ENCODE measurements at regions not wholly inside any gene's neighbourhood (a gene's known extent, or its start where the extent isn't known, plus 50 kb on each side); places are given as distances from the start of the nearest gene placed in this dataset.
A peak's percentile ranks its signal among the peaks of the same experiment; 100 is the strongest.

DNA sequence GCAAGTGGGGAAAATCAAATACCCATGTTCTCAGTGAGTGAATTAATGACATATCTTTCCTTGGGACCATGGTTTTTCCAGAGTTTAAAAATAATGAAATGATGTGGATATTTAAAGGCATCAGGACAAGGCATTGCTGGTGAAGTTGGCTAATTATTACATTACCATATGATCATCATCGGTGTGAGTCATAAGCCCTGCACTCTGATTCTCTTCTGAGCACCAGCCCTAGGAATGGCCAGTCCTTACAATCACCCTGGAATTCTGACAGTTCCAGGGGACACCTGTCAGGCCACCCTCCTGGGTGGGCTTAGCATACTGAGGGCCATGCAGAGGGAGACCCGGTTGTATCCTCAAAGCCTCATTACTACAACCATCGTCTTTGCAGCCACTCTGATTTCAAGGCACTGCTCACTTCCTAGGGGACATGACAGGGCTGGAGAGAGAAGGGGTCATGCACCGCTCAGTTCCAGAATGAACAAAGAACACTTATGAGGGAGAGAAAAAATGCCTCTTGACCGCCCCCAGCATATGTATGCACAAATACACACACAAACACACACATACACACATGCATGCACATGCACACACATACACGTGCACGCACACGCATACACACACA lies 365.0 kb downstream of the MIAT start:
- intact Hi-C loops (cut with DNase I), result no loop called here
- no peak for DNase-seq (ENCODE audit: low spot score)

DNA sequence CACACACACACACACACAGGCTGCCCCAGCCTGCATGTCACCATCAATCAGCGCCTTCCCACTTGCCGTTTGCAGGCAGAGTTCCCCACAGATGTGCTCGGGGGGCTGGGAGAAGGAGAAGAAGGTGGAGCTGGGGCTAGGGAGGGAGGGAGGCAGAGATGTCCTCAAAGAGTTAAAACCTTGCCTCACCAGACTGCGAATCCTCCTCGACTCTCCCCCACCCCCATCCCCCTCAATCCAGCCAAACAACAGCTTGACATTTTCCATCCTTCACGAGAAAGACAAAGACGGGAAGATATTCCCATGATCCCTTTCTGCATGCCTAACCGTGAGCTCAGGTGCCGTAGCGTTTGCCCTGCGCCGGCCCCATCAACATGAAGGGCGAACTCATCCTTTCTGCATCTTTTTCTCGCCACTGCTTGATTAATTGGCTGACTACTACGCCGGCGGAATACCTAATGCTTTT lies 365.5 kb downstream of the MIAT start:
- no peak for DNase-seq (ENCODE audit: low spot score)
- intact Hi-C loops (cut with DNase I), result no loop called here

DNA sequence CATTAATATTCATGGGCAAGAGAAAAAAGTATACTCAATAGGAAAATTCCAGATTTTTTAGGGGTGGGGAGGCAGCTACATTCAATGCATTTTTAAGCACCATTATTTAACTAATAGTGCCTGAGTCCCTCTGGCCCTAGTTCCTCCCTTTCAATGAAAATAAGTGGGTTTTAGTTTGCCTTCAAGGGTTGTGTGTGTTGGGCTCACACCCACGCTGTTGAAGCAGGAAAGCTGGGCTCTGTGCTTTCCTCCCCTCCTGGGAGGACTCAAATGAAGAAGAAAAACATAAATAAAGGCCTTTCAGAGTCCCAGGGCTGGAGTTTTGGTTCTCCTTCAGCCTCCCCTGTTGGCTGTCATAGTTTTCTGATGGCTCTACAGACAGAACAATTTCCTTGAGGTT lies 366.2 kb downstream of the MIAT start:
- intact Hi-C loops (cut with DNase I), result no loop called here
- DNase-seq (ENCODE audit: low spot score), result no peak

- no peak for DNase-seq (ENCODE audit: low spot score)
- intact Hi-C loops (cut with DNase I), result no loop called here
These were observed 367.6 kb downstream of the MIAT start for GRCh38 chr22:27024982-27025381.

DNA sequence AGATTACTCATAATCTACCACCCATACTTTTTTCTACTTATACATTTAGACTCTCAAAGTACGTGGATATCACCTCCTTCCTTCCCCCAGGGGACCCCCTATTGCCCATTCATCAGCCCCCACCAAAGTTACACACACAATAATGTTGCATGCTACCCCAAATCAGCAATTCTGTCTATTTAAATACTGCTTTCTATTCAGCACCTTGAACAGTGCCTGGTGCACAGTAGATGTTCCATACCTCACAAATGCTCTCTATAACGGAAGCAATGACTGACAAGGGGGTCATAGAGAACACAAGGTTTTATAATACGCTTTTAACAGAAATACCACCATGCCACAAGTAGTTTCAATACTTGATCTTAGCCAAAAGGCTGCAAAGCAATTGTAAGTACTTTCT lies 370.7 kb downstream of the MIAT start:
- intact Hi-C loops (cut with DNase I), result no loop called here
- no peak for DNase-seq (ENCODE audit: low spot score)

DNA sequence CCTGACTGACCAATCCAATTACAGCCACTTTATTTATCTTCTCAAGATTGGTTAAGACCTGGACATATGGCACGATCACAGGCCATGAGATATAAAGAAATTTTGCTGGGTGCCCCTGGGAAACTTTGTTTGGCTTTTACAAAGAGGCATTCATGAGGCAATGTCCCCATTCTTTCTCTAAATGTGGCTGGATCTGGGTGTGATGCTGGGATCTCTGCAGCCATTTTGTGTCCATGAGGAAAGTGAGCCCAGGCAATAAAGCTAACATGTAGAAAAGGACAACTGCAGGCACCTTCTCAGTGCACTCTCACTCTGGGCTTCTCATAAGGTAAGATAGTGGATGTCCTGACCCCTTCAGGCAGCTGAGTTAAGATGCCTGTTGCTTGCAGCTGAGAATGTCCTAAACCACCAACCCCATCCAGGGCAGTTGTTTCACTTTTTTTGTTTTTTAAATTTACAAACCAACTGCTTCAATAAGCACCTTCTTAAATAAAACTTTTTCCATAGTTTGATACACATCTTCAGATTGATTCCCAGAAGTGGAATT lies 372.3 kb downstream of the MIAT start:
- intact Hi-C loops (cut with DNase I), result no loop called here
- no peak for DNase-seq (ENCODE audit: low spot score)

DNA sequence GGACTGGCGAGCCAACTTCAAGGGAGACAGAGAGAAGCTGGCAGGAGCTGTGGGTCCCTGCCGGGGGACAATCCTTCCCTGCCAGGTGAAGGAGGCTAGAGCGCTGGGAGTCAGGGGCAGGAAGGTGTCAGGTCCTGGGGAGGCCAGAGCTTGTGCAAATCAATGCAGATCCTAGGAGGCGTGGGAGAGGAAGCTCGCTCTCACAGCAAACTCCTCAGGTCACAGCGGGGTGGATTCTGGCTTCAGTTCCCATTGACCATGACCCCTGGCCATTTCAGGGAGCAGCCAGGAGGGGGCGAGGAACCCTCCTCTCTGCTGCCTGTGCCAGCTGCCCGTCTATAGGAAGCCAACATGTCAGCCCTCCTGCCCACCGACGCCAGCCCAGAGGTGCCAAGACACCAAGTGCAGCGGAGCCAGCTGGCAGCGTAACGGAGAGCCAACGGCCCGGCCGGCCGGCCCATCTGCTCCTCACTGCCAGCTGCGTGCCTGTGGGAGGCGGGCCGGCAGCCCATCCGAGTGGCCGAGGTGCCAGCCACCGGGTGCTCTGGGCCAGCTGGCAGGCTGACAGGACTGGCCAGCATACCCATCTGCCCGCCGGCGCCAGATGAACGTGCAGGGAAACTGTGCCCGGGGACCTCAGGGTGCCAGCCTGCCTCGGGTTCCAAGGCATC lies 374.8 kb downstream of the MIAT start:
- DNase-seq (ENCODE audit: low spot score), result peak; percentile 76

DNA sequence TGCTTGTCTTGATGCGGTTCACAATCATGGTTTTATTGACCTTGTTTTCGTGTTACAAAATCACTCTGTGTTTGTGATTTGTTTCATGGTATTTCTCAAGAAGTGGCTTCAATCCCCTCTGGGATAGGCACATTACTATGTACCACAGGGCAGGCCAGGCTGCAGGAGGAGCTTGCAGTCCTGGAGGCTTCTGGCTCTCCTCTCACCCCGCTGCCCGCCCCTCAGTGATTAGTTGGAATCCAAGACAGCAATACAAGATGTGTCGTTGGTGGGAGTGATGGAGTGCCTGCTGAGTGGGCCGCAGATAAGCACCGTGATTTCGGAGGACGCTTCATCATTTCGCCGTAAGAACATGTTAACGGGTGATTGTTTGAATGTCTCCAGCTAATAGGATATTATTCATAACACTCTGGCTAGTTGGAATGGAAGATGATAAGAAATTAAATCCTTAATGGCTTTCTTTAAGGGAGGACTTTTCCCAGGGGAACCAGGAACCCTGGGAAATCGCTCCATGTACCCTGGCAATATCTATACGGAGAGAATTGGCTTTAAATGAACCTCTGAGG lies 384.4 kb downstream of the MIAT start:
- intact Hi-C loops (cut with DNase I), result no loop called here
- no peak for DNase-seq (ENCODE audit: low spot score)

More for the DNA sequence above, 374.8 kb downstream of the MIAT start:
- intact Hi-C loops (cut with DNase I), result no loop called here

DNA sequence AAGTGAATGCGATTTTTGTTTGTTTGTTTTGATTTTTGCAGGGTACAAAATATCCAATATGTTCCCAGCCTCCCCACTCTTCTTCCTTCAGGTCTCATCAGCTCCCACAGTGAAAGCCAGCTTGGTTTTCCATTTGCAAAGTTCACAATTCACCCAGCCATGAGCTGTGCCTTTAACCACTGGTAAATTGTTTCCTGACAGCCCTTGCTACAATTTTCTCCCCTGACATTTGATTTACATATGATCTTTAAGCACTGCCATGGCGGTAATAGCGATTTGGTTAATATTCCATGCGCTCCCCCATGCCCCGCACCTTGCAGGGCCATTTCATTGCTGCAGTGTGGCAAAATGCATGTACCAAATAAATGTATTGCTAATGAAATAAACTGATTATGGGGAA lies 385.9 kb downstream of the MIAT start:
- DNase-seq (ENCODE audit: low spot score), result no peak
- intact Hi-C loops (cut with DNase I), result no loop called here

DNA sequence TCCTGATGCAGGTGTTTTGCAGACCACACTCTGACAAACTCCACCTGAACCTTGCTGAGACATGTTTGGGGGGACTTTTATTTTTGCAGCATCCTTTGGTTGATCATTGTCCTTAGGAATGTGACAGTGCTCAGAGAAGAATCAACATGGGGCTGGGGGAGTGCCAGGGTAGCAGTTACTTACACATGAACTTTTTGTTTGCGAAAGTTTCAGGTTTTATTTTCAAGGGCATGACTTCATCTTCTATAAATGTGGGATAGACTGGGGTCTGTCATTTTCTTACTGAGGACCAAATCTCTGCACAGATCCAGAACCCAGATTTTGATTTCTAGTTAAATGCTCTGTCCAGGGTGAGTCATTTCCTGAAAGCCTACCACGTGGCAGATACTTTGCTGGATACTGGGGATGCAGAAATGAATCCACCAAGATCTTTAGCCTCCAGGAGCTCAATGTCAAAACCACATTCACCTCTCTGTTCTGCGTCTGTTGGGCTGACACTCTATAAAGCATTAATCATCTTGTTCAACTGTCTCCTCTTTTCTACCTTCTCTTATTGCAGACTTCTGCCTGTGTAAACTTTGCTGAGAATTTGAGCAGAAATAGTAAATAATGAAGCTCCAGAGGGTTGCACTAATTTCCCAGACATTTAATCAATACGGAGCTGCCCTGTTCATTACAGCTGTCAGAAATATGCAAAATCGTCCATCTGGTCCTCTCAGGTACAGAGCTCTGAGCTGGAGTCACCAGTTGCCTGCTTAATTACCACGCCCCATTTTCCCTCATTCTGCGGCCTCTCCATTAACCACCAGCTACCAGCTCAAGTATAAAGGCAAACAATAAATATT lies 387.9 kb downstream of the MIAT start:
- intact Hi-C loops (cut with DNase I), result no loop called here
- no peak for DNase-seq (ENCODE audit: low spot score)

DNA sequence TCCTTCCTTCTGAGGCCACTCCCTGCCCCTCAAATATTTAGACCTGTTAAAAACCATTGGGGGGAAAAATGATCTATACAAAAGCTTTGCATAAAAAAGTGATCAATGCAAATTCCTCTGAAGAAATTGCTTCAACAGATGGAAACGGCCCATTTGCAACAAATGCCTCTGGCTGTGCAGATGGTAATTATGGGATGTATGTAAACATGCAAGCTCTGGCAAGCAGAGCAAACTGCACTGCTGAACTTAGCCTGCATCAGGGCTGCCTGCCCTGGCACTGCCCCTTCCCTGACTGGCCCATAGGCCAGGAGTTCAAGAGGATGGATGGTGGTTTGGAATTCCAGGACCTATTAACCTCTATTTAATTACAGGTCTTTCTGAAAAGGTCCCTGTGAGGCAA lies 388.7 kb downstream of the MIAT start:
- DNase-seq (ENCODE audit: low spot score), result no peak
- intact Hi-C loops (cut with DNase I), result no loop called here

DNA sequence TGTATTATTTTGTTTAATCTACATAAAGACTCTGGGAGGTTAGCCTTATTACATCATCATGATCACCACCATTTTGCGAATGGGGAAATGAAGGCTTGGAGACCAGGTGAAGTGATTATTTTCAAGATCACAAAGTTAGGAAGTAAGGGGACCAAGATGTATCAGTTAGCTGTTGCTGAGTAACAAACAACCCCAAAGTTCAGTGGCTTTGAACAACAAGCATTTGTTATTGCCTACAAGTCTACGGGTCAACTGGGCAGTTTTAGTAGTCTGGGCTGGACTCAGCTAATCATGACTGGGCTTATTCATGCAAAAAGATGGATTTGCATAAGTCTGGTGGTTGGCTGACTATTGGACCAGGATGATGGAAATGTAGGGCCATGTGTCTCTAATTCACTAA lies 389.2 kb downstream of the MIAT start:
- DNase-seq (ENCODE audit: low spot score), result no peak
- intact Hi-C loops (cut with DNase I), result no loop called here

- no peak for DNase-seq (ENCODE audit: low spot score)
- intact Hi-C loops (cut with DNase I), result no loop called here
These were observed 393.4 kb downstream of the MIAT start for GRCh38 chr22:27050771-27051170.

- intact Hi-C loops (cut with DNase I), result no loop called here
- DNase-seq (ENCODE audit: low spot score), result no peak
These were observed 394.0 kb downstream of the MIAT start for GRCh38 chr22:27051407-27051806.

GRCh38 chr22:27057717-27058116 lies 400.3 kb downstream of the MIAT start:
- intact Hi-C loops (cut with DNase I), result no loop called here

DNA sequence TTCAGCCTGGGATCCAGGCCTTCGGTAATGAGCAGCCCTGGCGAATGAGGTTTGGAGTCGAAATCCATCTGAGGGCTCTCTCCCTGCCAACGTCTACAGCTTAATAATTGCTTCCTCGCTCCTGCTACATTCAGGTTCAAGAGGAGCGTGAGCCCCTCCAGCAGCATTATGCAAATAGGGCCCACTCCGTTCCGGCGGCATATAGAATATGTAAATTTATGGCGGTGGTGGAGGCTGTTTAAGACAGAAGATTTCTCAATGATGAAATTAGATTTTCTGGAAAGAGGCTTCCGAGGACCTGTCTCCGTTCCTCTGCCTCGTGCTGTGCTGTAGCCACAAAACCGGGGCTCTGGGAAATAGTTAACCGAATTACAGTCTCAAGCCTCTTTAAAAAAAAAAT lies 402.8 kb downstream of the MIAT start:
- intact Hi-C loops (cut with DNase I), result no loop called here

More at GRCh38 chr22:27057717-27058116, 400.3 kb downstream of the MIAT start:
- no peak for DNase-seq (ENCODE audit: low spot score)

DNA sequence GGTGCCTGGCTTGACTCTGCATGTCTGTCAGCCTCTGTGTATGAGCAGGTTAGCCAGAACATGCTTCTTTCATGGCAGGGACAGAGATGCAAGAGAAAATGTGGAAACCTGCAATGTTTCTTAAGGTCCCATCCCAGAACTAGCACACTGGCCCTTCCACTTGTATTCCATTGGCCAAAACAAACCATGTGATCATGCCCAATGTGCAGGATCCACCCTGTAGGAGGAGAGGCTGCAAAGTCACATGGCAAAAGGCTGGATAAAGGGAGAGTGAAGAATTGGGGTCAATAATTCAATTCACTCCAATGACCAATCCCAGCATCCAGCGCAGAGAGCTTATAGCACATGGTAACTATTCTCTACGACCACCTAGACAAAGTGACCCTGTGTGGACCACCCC lies 405.5 kb downstream of the MIAT start:
- intact Hi-C loops (cut with DNase I), result no loop called here
- no peak for DNase-seq (ENCODE audit: low spot score)

More for the DNA sequence above, 402.8 kb downstream of the MIAT start:
- no peak for DNase-seq (ENCODE audit: low spot score)

DNA sequence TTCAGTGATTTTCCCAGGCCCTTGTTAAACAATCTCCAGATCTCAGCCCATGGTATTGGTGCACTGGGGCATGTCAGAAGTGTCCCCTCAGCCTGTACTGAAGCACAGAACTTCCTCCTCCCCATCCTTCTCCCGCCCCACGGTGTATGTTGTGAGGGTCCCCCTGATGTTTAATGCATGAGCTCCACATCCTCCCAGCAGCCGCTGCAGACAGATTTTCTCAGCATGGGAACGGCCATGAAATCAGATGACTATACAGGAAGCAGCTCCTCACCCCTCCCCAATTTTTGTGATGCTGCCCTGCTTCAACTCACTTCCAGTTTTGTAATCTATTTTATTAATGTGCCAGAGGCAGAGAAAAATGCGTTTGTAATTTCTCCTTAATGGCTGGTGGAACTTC lies 406.0 kb downstream of the MIAT start:
- intact Hi-C loops (cut with DNase I), result no loop called here
- no peak for DNase-seq (ENCODE audit: low spot score)

- intact Hi-C loops (cut with DNase I), result no loop called here
- DNase-seq (ENCODE audit: low spot score), result no peak
These were observed 406.5 kb downstream of the MIAT start for GRCh38 chr22:27063841-27064240.

DNA sequence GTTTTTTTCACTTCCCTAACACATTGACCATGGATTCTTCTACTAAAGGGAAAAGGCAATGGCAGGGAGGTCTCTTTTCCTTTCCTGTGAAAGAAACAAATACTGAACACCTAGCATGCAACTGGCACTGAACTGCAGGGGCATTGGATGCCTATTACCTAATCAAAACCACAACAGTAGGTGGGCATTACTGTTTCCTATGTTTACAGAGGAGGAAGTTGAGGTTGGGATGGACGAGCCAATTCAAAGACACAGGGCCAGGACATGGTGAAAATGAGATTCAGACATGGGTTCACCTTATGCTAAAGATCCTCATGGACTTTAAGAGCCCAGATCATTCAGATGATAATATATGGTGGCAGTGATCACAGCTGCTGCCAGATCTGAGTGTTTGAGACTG lies 407.0 kb downstream of the MIAT start:
- intact Hi-C loops (cut with DNase I), result no loop called here
- no peak for DNase-seq (ENCODE audit: low spot score)
